ENCODE measurements at regions not wholly inside any gene's neighbourhood (a gene's known extent, or its start where the extent isn't known, plus 50 kb on each side); places are given as distances from the start of the nearest gene placed in this dataset.
A peak's percentile ranks its signal among the peaks of the same experiment; 100 is the strongest.
"Not testable (repeated sequence)": the region's sequence is repeated elsewhere in the genome, so short reads cannot be mapped to it uniquely, and the experiment has no call there.

GRCh38 chr7:10644849-10645248 lies 328.8 kb upstream of the PHF14 start:
- no peaks in the 10 kb centered on the region for H3K4me1 ChIP-seq (ENCODE audit: insufficient read depth, low read length, poor library complexity, severe bottlenecking)
- intact Hi-C loops (cut with micrococcal nuclease; ENCODE audit: unreplicated experiment): no loop called here
- no peak overlapping the region for H3K27ac ChIP-seq (ENCODE audit: low read depth, low read length, poor library complexity, severe bottlenecking)
- H3K9me3 ChIP-seq (ENCODE audit: low read depth, low read length, poor library complexity, severe bottlenecking): no peaks in the 10 kb centered on the region
- no peak overlapping the region for H3K4me3 ChIP-seq (ENCODE audit: low read depth, low read length, poor library complexity, severe bottlenecking)
- no peaks in the 10 kb centered on the region for H3K27me3 ChIP-seq (replicated peaks; ENCODE audit: insufficient read depth, low read depth, low read length, poor library complexity)
- POLR2A ChIA-PET (ENCODE audit: low non-redundant PET): no interaction called here
- CTCF ChIA-PET: interaction anchor here (0.7 kb wide), 1 partner anchor 149 kb away, joined by 4 read pairs; no protein-coding TSS in a partner anchor
- no TSS peak for BruUV-seq (replicated peaks)
- no peaks in the 10 kb centered on the region for H3K36me3 ChIP-seq (ENCODE audit: insufficient read depth, low read length, poor library complexity, severe bottlenecking)
- TF ChIP-seq EZH2 (IDR thresholded peaks at IDR 0.05; ENCODE audit: borderline replicate concordance, low read depth, low read length, poor library complexity, severe bottlenecking): no peak
- TF ChIP-seq, protein P1, sequence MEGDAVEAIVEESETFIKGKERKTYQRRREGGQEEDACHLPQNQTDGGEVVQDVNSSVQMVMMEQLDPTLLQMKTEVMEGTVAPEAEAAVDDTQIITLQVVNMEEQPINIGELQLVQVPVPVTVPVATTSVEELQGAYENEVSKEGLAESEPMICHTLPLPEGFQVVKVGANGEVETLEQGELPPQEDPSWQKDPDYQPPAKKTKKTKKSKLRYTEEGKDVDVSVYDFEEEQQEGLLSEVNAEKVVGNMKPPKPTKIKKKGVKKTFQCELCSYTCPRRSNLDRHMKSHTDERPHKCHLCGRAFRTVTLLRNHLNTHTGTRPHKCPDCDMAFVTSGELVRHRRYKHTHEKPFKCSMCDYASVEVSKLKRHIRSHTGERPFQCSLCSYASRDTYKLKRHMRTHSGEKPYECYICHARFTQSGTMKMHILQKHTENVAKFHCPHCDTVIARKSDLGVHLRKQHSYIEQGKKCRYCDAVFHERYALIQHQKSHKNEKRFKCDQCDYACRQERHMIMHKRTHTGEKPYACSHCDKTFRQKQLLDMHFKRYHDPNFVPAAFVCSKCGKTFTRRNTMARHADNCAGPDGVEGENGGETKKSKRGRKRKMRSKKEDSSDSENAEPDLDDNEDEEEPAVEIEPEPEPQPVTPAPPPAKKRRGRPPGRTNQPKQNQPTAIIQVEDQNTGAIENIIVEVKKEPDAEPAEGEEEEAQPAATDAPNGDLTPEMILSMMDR (conservative IDR thresholded peaks at IDR 0.05; ENCODE audit: low read depth, low read length): no peak
- DNase-seq (ENCODE audit: low spot score): peak; percentile 11

GRCh38 chr7:10646194-10646593 lies 327.5 kb upstream of the PHF14 start:
- Histone ChIP-seq H3K4me3 (ENCODE audit: low read depth, low read length, poor library complexity, severe bottlenecking) (no peak overlapping the region), H3K27me3 (replicated peaks; ENCODE audit: insufficient read depth, low read depth, low read length, poor library complexity) (no peaks in the 10 kb centered on the region), H3K4me1 (ENCODE audit: insufficient read depth, low read length, poor library complexity, severe bottlenecking) (no peaks in the 10 kb centered on the region), H3K9me3 (ENCODE audit: low read depth, low read length, poor library complexity, severe bottlenecking) (no peaks in the 10 kb centered on the region), H3K36me3 (ENCODE audit: insufficient read depth, low read length, poor library complexity, severe bottlenecking) (no peaks in the 10 kb centered on the region), H3K27ac (ENCODE audit: low read depth, low read length, poor library complexity, severe bottlenecking) (no peak overlapping the region)
- intact Hi-C loops (cut with micrococcal nuclease; ENCODE audit: unreplicated experiment): no loop called here
- DNase-seq (ENCODE audit: low spot score): no peak
- CTCF ChIA-PET: no interaction called here
- POLR2A ChIA-PET (ENCODE audit: low non-redundant PET): no interaction called here
- no TSS peak for BruUV-seq (replicated peaks)
- TF ChIP-seq, protein P1 (conservative IDR thresholded peaks at IDR 0.05; ENCODE audit: low read depth, low read length): no peak
- no peak for TF ChIP-seq EZH2 (IDR thresholded peaks at IDR 0.05; ENCODE audit: borderline replicate concordance, low read depth, low read length, poor library complexity, severe bottlenecking)

GRCh38 chr7:10648289-10648688 lies 325.4 kb upstream of the PHF14 start:
- CTCF ChIA-PET: no interaction called here
- TF ChIP-seq, protein P1 (conservative IDR thresholded peaks at IDR 0.05; ENCODE audit: low read depth, low read length): no peak
- no peak for TF ChIP-seq EZH2 (IDR thresholded peaks at IDR 0.05; ENCODE audit: borderline replicate concordance, low read depth, low read length, poor library complexity, severe bottlenecking)
- no TSS peak for BruUV-seq (replicated peaks)
- H3K27ac ChIP-seq (ENCODE audit: low read depth, low read length, poor library complexity, severe bottlenecking): no peak overlapping the region
- no peaks in the 10 kb centered on the region for H3K36me3 ChIP-seq (ENCODE audit: insufficient read depth, low read length, poor library complexity, severe bottlenecking)
- intact Hi-C loops (cut with micrococcal nuclease; ENCODE audit: unreplicated experiment): no loop called here
- H3K9me3 ChIP-seq (ENCODE audit: low read depth, low read length, poor library complexity, severe bottlenecking): no peaks in the 10 kb centered on the region
- POLR2A ChIA-PET (ENCODE audit: low non-redundant PET): no interaction called here
- no peaks in the 10 kb centered on the region for H3K4me1 ChIP-seq (ENCODE audit: insufficient read depth, low read length, poor library complexity, severe bottlenecking)
- H3K4me3 ChIP-seq (ENCODE audit: low read depth, low read length, poor library complexity, severe bottlenecking): no peak overlapping the region
- H3K27me3 ChIP-seq (replicated peaks; ENCODE audit: insufficient read depth, low read depth, low read length, poor library complexity): no peaks in the 10 kb centered on the region
- DNase-seq (ENCODE audit: low spot score): no peak

- H3K27me3 ChIP-seq (replicated peaks; ENCODE audit: insufficient read depth, low read depth, low read length, poor library complexity); intact Hi-C loops (cut with micrococcal nuclease; ENCODE audit: unreplicated experiment); H3K36me3 ChIP-seq (ENCODE audit: insufficient read depth, low read length, poor library complexity, severe bottlenecking); H3K9me3 ChIP-seq (ENCODE audit: low read depth, low read length, poor library complexity, severe bottlenecking); CTCF ChIA-PET; BruUV-seq (replicated peaks); H3K4me1 ChIP-seq (ENCODE audit: insufficient read depth, low read length, poor library complexity, severe bottlenecking); H3K27ac ChIP-seq (ENCODE audit: low read depth, low read length, poor library complexity, severe bottlenecking); H3K4me3 ChIP-seq (ENCODE audit: low read depth, low read length, poor library complexity, severe bottlenecking); DNase-seq (ENCODE audit: low spot score); POLR2A ChIA-PET (ENCODE audit: low non-redundant PET): not testable (repeated sequence)
Measured at GRCh38 chr7:10649120-10649519, 324.6 kb upstream of the PHF14 start.
